EH (cell line): ENCODE measurements at regions not wholly inside any gene's neighbourhood (a gene's known extent, or its start where the extent isn't known, plus 50 kb on each side); places are given as distances from the start of the nearest gene placed in this dataset.
"Not testable (repeated sequence)": the region's sequence is repeated elsewhere in the genome, so short reads cannot be mapped to it uniquely, and the experiment has no call there.

ENCODE experiments used
- DNase-seq: peaks from one replicate; pipeline ENCODE4 v3.0.0-alpha.2; 2015; ENCODE audit warnings: low read depth

- no peak for DNase-seq
These were observed 1132.0 kb upstream of the LRRTM3 start for GRCh38 chr10:65793738-65794425.

DNA sequence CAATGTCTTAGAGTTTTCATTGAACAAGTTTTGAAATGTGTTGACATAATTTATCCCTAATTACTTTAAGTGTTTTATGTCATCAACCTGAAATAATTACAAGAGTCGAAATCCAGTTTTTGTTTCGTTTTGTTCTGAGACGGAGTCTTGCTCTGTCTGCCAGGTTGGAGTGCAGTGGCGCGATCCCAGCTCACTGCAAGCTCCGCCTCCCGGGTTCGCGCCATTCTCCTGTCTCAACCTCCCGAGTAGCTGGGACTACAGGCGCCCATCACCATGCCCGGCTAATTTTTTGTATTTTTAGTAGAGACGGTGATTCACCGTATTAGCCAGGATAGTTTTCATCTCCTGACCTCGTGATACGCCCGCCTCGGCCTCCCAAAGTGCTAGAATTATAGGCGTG lies 1131.0 kb upstream of the LRRTM3 start:
- not testable (repeated sequence) for DNase-seq

DNA sequence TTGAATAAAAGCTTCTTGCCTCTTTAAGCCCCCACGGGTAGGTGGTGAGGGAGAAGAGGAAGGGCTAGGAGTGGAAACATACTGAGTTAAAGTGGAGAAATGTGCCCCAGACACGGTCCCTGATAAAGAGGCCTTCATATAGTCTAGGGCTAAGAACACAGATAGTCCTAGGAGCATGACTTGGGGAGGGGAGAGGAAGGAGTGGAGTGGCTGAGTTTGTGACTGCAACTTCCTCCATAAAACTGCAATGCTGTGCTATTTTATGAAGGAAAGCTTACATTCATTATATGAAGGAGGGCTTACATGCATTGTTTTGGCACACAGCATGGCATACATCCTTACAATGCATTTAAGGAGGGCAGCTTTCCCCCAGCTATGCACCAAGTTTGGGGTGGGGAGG lies 1129.4 kb upstream of the LRRTM3 start:
- no peak for DNase-seq

- DNase-seq = no peak
These were observed 1127.7 kb upstream of the LRRTM3 start for GRCh38 chr10:65798133-65798532.

DNA sequence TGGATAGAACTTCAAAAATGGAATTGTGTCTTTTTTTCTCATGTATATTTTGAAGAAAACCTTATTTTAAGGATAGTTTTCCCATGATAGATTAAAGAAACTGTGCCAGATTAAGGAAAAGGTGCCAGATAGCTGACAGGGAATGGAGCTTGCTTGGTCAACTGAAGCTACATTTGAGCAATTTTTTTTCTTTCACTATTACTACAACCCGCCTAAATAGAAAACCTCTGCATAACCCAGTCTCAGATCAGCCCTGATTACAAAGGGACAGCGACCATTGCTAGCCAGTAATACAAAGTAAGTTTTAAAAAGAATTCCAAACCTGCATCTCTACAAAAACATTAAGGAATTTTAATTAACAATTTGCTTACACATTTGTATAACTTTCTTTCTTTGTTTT lies 1123.4 kb upstream of the LRRTM3 start:
- DNase-seq = no peak

DNA sequence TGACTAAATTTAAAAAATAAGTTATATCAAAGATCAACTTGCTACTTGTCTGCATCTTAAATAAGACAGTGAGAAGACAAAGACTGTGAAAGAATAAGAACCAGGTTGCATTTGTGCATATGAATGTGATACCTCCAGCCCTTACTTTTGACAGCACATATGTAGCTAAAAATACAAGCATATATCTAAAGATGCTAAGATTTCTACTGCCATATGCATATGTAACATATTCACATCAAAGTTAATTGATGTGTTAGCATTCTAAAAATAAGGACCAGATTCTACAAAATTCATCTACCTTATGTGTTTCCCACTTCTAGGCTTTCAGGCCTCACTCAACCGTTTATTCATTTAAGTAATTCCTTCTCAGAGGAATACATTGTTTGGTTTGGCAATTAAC lies 1120.3 kb upstream of the LRRTM3 start:
- no peak for DNase-seq

DNA sequence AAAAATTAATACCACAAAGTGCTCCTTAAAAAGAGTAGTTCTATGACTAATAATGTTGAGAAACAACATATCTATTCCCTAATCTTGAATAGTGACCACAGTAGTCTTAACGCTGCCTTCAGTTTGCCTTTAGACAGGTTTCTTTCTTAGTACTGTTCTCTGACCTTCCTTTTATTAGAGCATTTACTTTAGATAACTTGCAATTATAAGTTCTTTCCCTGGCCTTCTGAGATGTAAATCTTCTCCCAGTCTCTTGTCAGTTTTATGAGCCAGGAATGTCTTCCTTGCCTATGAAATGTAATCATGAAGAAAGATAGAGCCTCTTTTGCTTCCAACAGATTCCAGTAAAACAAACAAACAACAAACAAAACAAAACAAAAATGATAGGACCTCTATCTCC lies 1119.8 kb upstream of the LRRTM3 start:
- DNase-seq = no peak

- no peak for DNase-seq
These were observed 1117.0 kb upstream of the LRRTM3 start for GRCh38 chr10:65808687-65809333.

DNA sequence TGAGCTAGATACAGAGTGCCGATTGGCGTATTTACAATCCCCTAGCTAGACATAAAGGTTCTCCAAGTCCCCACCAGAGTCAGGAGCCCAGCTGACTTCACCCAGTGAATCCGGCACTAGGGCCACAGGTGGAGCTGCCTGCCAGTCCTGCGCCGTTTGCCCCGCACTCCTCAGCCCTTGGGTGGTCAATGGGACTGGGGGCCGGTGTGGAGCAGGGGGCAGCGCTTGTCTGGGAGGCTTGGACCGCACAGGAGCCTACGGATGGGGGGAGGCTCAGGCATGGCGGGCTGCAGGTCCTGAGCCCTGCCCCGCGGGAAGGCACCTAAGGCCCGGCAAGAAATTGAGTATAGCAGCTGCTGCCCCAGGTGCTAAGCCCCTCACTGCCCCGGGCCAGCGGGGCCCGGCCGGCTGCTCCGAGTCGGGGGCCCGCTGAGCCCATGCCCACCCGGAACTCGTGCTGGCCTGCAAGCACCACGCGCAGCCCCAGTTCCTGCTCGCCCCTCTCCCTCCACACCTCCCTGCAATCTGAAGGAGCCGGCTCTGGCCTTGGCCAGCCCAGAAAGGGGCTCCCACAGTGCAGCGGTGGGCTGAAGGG lies 1113.8 kb upstream of the LRRTM3 start:
- no peak for DNase-seq

GRCh38 chr10:65816536-65816935 lies 1109.3 kb upstream of the LRRTM3 start:
- no peak for DNase-seq

- DNase-seq = no peak
These were observed 1106.8 kb upstream of the LRRTM3 start for GRCh38 chr10:65818990-65819389.

DNA sequence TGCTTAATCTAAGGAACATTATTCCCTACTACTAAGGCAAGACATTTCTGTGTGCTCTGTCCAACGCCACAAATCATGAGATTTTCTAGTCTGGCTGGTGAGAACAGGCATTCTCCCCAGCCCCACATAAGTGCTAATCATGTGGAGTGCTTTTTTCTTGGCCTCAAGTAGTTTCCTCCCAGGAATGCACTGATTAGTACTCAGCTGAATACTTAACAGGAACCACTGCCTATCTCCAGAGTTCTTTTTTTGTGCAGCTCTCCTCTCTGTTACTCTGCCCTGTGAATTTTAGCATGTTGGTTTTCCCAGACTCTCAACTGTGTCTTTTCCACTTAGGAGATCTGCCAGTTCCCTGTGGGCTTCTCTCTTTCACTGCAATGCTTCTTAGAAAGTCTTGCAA lies 1098.5 kb upstream of the LRRTM3 start:
- DNase-seq = no peak

GRCh38 chr10:65838811-65839210 lies 1087.0 kb upstream of the LRRTM3 start:
- no peak for DNase-seq

GRCh38 chr10:65843203-65843602 lies 1082.6 kb upstream of the LRRTM3 start:
- DNase-seq = no peak

DNA sequence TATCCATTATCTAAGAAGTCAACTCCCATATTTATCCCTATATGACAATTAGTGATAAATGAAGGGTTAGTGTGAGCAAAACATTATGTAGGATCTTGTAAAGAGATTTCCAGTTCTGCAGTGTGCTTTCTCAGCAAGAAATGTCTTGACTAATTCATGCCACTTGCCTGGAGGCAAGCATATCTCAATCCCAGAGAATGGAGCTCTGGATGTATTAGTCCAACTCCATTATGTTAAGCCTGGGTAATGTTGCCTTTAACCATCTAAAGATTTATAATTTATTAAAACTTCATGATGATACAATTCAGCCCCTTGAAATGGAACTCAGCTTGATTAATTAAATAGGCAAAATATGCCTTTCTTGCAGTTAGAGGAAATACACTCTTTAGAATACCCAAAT lies 1079.9 kb upstream of the LRRTM3 start:
- no peak for DNase-seq

- DNase-seq = no peak
These were observed 1079.3 kb upstream of the LRRTM3 start for GRCh38 chr10:65846541-65846940.

DNA sequence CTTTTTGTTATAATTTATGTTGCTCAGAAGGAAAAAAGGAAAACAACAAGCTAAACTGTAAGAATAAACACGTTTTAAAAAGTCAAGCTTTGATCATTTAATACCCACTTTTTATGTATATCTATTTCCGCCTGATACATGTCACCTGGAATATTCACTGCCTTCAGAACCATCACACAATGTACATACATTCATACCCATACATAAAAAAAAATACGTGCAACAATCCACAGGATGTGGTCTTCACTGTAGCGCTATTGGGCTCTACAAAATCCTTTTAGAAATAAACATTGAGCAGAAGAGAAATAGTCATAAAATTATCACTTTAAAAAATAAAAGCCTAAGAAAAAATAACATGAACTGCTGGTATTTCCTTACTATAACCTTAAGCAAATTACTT lies 1078.9 kb upstream of the LRRTM3 start:
- DNase-seq = no peak

DNA sequence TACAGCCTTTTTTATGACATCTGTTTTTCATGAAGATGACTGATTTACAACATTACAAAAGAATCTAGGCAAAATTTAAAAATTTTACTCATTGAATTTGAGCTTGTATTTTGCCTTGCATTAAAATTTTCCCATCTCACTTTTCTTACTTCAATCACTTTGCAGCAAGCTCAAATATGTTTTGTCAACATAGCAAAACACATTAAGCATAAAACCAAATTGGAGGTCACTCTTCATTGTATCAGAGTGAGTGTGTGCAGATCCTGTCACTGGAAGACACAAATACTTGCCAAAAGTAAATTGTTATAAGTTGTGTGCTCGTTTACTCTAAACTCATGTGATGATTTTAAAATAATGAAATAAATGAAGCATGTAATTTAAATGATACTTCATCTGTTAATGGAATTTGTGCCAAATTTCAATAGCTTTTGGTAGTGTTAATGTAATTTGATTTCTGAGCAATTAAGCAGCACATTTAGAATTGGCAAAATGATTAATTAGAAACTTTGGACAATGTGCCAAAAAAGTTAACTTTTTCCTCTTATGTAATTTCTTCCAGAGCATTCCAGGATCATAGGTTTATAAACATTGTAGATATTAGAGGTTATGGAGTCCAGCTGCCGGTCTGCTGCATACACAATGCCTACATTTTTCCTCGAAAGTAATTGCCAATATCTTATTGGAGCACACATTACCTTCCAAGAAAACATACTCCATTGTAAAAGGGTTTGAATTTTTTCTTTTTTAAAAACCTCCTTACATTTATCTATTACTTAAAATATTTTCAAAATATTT lies 1078.2 kb upstream of the LRRTM3 start:
- DNase-seq = no peak

DNA sequence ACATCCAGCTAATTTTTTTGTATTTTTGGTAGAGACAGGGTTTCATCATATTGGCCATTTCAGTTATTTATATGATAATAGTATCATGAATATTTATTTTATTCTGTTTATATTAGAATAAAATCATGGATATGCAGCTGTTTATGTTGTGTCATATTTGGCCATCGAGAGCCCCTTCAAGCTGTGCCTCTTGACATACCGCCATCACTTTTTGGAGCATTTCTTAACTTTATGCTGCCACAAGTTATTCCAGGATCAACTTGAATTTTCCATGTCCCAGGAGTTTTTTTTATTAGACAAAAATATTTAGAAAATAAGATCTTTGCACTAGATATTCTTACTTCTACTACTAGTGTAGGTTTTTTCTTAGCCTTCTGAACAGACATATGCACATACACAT lies 1067.0 kb upstream of the LRRTM3 start:
- DNase-seq = no peak

DNA sequence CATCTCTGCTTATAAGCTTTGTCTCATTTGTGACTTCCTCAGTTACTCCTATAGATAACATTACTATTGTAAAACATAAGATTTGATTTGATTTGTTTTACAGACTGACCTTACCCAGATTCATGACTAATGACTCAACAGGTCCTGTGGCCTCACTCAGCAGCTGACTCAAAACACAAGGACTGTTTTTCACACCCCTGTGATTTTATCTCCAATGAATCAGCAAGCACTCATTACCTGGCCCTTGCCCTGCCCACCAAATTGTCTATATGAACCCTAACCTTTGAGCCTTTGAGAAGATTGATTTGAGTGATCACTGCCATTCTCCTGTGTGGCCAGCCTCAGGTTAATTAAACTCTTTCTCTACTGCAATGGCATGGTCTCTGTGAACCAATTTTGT lies 1064.6 kb upstream of the LRRTM3 start:
- no peak for DNase-seq
